ENCODE measurements at regions not wholly inside any gene's neighbourhood (a gene's known extent, or its start where the extent isn't known, plus 50 kb on each side); places are given as distances from the start of the nearest gene placed in this dataset.

DNA sequence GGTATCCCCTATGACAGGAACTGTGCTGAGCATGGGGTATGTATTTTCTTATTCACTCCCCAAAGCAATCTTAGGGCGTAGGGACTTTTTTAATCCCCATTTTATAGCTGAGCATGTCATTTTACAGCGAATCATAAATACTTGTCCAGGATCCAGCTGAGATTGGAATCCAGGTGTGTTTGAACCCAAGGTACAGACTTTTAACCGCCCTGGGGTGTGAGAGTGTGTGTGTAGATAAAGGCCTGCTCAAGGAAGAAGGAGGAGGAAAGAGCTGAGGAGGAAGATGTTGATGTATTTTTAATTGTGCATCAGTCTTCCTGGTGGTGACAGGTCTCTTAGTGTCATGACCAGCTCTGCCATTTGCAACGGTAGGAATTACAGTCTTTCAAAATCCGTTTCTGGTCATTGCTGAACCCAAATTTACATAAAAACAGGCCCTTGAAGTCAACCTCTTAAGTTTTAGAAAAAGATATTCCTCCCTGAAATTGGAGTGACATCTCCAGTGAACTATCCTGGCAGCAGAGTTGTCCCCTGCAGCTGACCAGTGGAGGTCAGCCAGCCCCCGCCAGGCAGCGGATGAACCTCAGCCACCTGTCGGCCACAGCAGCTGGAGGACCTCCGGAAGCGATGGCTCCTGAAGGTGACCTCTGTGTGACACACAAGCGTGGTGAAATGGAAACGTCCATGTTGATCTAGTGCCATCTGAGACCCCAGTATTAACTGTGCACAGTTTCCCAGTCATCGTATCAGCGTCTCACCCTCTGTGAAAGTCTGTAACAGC is 92.8 kb upstream of the MITF start:
- Histone ChIP-seq H3K36me3 (ENCODE audit: insufficient read depth, low read length) (no peaks in the 10 kb centered on the region), H3K4me3 (ENCODE audit: low read length) (no peak overlapping the region), H3K79me2 (replicated peaks; ENCODE audit: insufficient read depth, low read length) (no peaks in the 10 kb centered on the region), H2AFZ (ENCODE audit: low read depth, low read length) (no peak overlapping the region), H3K4me2 (ENCODE audit: low read length) (no peak overlapping the region), H3K27me3 (ENCODE audit: insufficient read depth, low read depth, low read length) (no peaks in the 10 kb centered on the region), H3K9me3 (ENCODE audit: low read length) (no peaks in the 10 kb centered on the region), H3K9ac (ENCODE audit: low read length) (no peak overlapping the region), H4K20me1 (ENCODE audit: insufficient read depth) (no peaks in the 10 kb centered on the region), H3F3A (ENCODE audit: insufficient read depth, low read length, poor library complexity, severe bottlenecking) (no peaks in the 10 kb centered on the region), H3K27ac (ENCODE audit: low read length) (no peak overlapping the region), H3K9me2 (ENCODE audit: insufficient read depth, low read length) (no peaks in the 10 kb centered on the region)
- no peak for TF ChIP-seq RAD21 (conservative IDR thresholded peaks at IDR 0.05)
- TF ChIP-seq, protein P1, sequence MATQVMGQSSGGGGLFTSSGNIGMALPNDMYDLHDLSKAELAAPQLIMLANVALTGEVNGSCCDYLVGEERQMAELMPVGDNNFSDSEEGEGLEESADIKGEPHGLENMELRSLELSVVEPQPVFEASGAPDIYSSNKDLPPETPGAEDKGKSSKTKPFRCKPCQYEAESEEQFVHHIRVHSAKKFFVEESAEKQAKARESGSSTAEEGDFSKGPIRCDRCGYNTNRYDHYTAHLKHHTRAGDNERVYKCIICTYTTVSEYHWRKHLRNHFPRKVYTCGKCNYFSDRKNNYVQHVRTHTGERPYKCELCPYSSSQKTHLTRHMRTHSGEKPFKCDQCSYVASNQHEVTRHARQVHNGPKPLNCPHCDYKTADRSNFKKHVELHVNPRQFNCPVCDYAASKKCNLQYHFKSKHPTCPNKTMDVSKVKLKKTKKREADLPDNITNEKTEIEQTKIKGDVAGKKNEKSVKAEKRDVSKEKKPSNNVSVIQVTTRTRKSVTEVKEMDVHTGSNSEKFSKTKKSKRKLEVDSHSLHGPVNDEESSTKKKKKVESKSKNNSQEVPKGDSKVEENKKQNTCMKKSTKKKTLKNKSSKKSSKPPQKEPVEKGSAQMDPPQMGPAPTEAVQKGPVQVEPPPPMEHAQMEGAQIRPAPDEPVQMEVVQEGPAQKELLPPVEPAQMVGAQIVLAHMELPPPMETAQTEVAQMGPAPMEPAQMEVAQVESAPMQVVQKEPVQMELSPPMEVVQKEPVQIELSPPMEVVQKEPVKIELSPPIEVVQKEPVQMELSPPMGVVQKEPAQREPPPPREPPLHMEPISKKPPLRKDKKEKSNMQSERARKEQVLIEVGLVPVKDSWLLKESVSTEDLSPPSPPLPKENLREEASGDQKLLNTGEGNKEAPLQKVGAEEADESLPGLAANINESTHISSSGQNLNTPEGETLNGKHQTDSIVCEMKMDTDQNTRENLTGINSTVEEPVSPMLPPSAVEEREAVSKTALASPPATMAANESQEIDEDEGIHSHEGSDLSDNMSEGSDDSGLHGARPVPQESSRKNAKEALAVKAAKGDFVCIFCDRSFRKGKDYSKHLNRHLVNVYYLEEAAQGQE (IDR thresholded peaks at IDR 0.05; ENCODE audit: borderline replicate concordance): no peak
- no peak for TF ChIP-seq MXI1 (conservative IDR thresholded peaks at IDR 0.05; ENCODE audit: poor library complexity, severe bottlenecking)
- no peak for TF ChIP-seq EZH2 (IDR thresholded peaks at IDR 0.05; ENCODE audit: borderline replicate concordance, insufficient read depth, low read length, poor library complexity, severe bottlenecking)

DNA sequence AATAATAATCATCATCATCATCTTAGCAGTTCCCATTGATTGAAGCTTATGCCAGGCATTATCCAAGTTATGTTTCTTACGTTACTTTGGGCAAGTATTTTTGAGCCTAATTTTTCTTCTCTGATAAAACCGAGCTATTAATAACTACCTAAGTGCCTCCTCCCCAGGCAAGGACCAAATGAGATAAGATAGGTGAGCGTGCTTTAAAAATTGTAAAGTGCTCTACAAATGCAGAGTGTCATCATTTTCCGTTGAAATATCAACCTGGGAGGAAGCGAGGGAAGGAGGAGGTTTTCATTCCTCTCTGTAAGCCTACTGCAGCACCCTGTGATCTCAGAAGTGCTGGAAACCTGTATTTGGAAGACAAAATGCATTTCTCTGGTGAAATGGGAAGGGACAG is 96.7 kb upstream of the MITF start:
- Histone ChIP-seq H3K27ac (ENCODE audit: low read length) (no peak overlapping the region), H3K9me3 (ENCODE audit: low read length) (no peaks in the 10 kb centered on the region), H4K20me1 (ENCODE audit: insufficient read depth) (no peaks in the 10 kb centered on the region), H3K27me3 (ENCODE audit: insufficient read depth, low read depth, low read length) (no peaks in the 10 kb centered on the region), H3K4me2 (ENCODE audit: low read length) (no peak overlapping the region), H3F3A (ENCODE audit: insufficient read depth, low read length, poor library complexity, severe bottlenecking) (no peaks in the 10 kb centered on the region), H3K4me3 (ENCODE audit: low read length) (no peak overlapping the region), H2AFZ (ENCODE audit: low read depth, low read length) (no peak overlapping the region), H3K9me2 (ENCODE audit: insufficient read depth, low read length) (no peaks in the 10 kb centered on the region), H3K79me2 (replicated peaks; ENCODE audit: insufficient read depth, low read length) (no peaks in the 10 kb centered on the region), H3K9ac (ENCODE audit: low read length) (no peak overlapping the region), H3K36me3 (ENCODE audit: insufficient read depth, low read length) (no peaks in the 10 kb centered on the region)
- TF ChIP-seq MXI1 (conservative IDR thresholded peaks at IDR 0.05; ENCODE audit: poor library complexity, severe bottlenecking) (no peak), EP300 (conservative IDR thresholded peaks at IDR 0.05; ENCODE audit: poor library complexity, severe bottlenecking) (no peak), EZH2 (IDR thresholded peaks at IDR 0.05; ENCODE audit: borderline replicate concordance, insufficient read depth, low read length, poor library complexity, severe bottlenecking) (no peak), TAF1 (IDR thresholded peaks at IDR 0.05; ENCODE audit: low read depth) (no peak), POLR2AphosphoS5 (IDR thresholded peaks at IDR 0.05) (no peak), RAD21 (conservative IDR thresholded peaks at IDR 0.05) (no peak)
- TF ChIP-seq, protein P2, sequence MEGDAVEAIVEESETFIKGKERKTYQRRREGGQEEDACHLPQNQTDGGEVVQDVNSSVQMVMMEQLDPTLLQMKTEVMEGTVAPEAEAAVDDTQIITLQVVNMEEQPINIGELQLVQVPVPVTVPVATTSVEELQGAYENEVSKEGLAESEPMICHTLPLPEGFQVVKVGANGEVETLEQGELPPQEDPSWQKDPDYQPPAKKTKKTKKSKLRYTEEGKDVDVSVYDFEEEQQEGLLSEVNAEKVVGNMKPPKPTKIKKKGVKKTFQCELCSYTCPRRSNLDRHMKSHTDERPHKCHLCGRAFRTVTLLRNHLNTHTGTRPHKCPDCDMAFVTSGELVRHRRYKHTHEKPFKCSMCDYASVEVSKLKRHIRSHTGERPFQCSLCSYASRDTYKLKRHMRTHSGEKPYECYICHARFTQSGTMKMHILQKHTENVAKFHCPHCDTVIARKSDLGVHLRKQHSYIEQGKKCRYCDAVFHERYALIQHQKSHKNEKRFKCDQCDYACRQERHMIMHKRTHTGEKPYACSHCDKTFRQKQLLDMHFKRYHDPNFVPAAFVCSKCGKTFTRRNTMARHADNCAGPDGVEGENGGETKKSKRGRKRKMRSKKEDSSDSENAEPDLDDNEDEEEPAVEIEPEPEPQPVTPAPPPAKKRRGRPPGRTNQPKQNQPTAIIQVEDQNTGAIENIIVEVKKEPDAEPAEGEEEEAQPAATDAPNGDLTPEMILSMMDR (IDR thresholded peaks at IDR 0.05; ENCODE audit: poor library complexity, severe bottlenecking): no peak

All from neural cell (in vitro differentiated cells).